Colonic mucosa (tissue), 4 donors: ENCODE measurements at regions not wholly inside any gene's neighbourhood (a gene's known extent, or its start where the extent isn't known, plus 50 kb on each side); places are given as distances from the start of the nearest gene placed in this dataset.

Source experiments
- DNase-seq: peaks from one replicate; pipeline ENCODE4 v3.0.0-alpha.2; 2020
- H3K27ac ChIP-seq: fragments of 200-600 bp; one replicate; pipeline ENCODE4 v1.8.0; 2021
- H3K27me3 ChIP-seq: fragments of 200-600 bp; one replicate; pipeline ENCODE4 v1.8.0; 2021
- H3K36me3 ChIP-seq: fragments of 200-600 bp; one replicate; pipeline ENCODE4 v1.8.0; 2021
- H3K4me1 ChIP-seq: fragments of 200-600 bp; one replicate; pipeline ENCODE4 v1.8.0; 2021; ENCODE audit warnings: mild to moderate bottlenecking
- H3K4me3 ChIP-seq: fragments of 200-600 bp; one replicate; pipeline ENCODE4 v1.8.0; 2021
- H3K9ac ChIP-seq, 2 donors: one replicate each; pipeline ENCODE4 v1.7.0; 2013; ENCODE audit warnings: control low read depth in 2 of 2, low read depth in 2 of 2, low read length in 2 of 2
- H3K9me3 ChIP-seq: fragments of 200-600 bp; one replicate; pipeline ENCODE4 v1.8.0; 2021
- intact Hi-C: fragments of 100-400 bp; cut with DNase I; formaldehyde crosslinking; loops from one replicate; pipeline ENCODE4 v1.14.1; 2022
- TF ChIP-seq, protein P1 (sequence below): fragments of 200-600 bp; IDR thresholded peaks from one replicate; pipeline ENCODE4 v1.8.0; 2022; ENCODE audit warnings: antibody characterized with exemption, mild to moderate bottlenecking
- donor health status: healthy.
- donor health status: DM: no; HTN: no; CAD: no.
- donor health status: DM: no; HTN: no; CAD: no.

- intact Hi-C loops, result no loop called here
- no peak overlapping the region for H3K27ac ChIP-seq
- TF ChIP-seq, protein P1, sequence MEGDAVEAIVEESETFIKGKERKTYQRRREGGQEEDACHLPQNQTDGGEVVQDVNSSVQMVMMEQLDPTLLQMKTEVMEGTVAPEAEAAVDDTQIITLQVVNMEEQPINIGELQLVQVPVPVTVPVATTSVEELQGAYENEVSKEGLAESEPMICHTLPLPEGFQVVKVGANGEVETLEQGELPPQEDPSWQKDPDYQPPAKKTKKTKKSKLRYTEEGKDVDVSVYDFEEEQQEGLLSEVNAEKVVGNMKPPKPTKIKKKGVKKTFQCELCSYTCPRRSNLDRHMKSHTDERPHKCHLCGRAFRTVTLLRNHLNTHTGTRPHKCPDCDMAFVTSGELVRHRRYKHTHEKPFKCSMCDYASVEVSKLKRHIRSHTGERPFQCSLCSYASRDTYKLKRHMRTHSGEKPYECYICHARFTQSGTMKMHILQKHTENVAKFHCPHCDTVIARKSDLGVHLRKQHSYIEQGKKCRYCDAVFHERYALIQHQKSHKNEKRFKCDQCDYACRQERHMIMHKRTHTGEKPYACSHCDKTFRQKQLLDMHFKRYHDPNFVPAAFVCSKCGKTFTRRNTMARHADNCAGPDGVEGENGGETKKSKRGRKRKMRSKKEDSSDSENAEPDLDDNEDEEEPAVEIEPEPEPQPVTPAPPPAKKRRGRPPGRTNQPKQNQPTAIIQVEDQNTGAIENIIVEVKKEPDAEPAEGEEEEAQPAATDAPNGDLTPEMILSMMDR, result no peak
- no peak for DNase-seq
- H3K9ac ChIP-seq, result no peak overlapping the region
- H3K4me1 ChIP-seq, result no peaks in the 10 kb centered on the region
- no peak overlapping the region for H3K4me3 ChIP-seq
- no peaks in the 10 kb centered on the region for H3K27me3 ChIP-seq
- no peaks in the 10 kb centered on the region for H3K9me3 ChIP-seq
- no peaks in the 10 kb centered on the region for H3K36me3 ChIP-seq
Observed at GRCh38 chr5:116650964-116651363, 76.3 kb upstream of the SEMA6A start.

DNA sequence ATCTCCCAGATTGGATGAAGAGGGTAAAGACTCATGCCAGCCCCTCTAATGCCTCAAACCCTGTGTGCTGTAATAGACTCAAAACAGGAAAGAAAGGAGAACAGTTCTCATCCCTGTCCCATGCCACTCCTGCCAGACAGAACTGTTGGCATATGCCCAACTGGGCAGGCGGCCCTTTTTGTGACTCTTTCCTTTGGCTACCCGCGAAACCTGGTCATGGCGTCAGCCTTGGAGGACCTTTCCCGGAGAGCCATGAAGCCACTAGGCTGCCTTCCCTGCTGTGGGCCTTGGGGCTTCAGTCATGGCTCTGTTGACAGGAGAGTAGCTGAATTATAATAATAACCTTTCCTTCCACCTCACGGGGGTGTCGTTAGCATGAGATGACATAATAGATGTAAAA lies 75.9 kb upstream of the SEMA6A start:
- DNase-seq, result no peak
- TF ChIP-seq, protein P1, result no peak
- H3K27me3 ChIP-seq, result no peaks in the 10 kb centered on the region
- H3K36me3 ChIP-seq, result no peaks in the 10 kb centered on the region
- H3K9me3 ChIP-seq, result no peaks in the 10 kb centered on the region
- no peaks in the 10 kb centered on the region for H3K4me1 ChIP-seq
- H3K4me3 ChIP-seq, result no peak overlapping the region
- no peak overlapping the region for H3K27ac ChIP-seq
- intact Hi-C loops, result no loop called here
- H3K9ac ChIP-seq, result no peak overlapping the region

DNA sequence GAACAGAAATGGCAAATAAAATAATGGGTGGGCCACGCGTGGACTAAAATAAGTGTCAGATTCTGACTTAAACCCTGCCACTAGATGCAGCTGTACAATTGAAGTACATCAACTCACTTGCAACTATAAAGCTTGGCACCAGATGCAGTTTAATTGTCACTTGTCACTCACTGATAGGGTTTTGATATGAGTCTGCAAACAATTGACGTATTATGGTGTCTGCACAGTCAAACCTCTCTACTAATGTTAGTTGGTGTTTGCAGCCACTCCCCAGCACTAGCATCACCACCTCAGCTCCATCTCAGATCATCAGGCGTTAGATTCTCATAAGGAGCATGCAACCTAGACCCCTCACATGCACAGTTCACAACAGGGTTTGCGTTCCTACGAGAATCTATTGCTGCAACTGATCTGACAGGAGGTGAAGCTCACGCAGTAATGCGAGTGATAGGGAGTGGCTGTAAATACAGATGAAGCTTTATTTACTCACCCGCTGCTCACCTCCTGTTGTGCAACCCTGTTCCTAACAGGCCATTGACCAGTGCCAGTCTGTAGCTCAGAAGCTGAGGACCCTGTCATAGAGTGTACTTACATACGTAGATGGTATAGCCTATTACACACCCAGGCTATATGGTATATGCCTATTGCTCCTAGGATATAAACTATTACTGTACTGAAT lies 72.1 kb upstream of the SEMA6A start:
- Histone ChIP-seq H3K27ac (no peak overlapping the region), H3K27me3 (no peaks in the 10 kb centered on the region), H3K9me3 (no peaks in the 10 kb centered on the region), H3K9ac (no peak overlapping the region), H3K4me3 (no peak overlapping the region), H3K36me3 (no peaks in the 10 kb centered on the region), H3K4me1 (no peaks in the 10 kb centered on the region)
- no peak for DNase-seq
- intact Hi-C loops, result no loop called here
- TF ChIP-seq, protein P1, result no peak

GRCh38 chr5:116645627-116646026 lies 71.0 kb upstream of the SEMA6A start:
- intact Hi-C loops, result no loop called here
- H3K4me3 ChIP-seq, result no peak overlapping the region
- H3K27me3 ChIP-seq, result no peaks in the 10 kb centered on the region
- H3K36me3 ChIP-seq, result no peaks in the 10 kb centered on the region
- TF ChIP-seq, protein P1, result no peak
- no peak overlapping the region for H3K9ac ChIP-seq
- DNase-seq, result no peak
- no peak overlapping the region for H3K27ac ChIP-seq
- no peaks in the 10 kb centered on the region for H3K4me1 ChIP-seq
- H3K9me3 ChIP-seq, result no peaks in the 10 kb centered on the region

DNA sequence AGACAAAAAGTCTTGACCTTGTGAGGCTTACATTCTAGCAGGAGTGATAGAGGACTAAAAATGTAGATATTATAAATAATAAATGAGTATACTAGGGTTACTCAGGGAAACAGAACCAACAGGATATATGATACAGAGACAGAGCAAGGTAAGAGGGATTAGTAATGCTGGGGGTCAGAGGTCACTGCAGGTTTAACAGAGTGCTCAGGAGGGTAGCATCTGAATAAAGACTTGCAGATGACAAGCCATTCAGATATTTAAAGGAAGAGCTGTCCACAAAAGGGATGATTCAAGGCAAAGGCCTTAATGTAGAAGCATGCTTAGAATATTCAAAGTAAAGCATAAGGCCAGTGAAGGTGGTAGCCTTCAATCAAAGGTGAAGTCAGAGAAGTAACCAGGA lies 65.6 kb upstream of the SEMA6A start:
- Histone ChIP-seq H3K9ac (no peak overlapping the region), H3K4me1 (no peaks in the 10 kb centered on the region), H3K27me3 (no peaks in the 10 kb centered on the region), H3K4me3 (no peak overlapping the region), H3K36me3 (no peaks in the 10 kb centered on the region), H3K27ac (no peak overlapping the region), H3K9me3 (no peaks in the 10 kb centered on the region)
- TF ChIP-seq, protein P1, result no peak
- intact Hi-C loops, result no loop called here
- no peak for DNase-seq
